ENCODE measurements at regions not wholly inside any gene's neighbourhood (a gene's known extent, or its start where the extent isn't known, plus 50 kb on each side); places are given as distances from the start of the nearest gene placed in this dataset.

DNA sequence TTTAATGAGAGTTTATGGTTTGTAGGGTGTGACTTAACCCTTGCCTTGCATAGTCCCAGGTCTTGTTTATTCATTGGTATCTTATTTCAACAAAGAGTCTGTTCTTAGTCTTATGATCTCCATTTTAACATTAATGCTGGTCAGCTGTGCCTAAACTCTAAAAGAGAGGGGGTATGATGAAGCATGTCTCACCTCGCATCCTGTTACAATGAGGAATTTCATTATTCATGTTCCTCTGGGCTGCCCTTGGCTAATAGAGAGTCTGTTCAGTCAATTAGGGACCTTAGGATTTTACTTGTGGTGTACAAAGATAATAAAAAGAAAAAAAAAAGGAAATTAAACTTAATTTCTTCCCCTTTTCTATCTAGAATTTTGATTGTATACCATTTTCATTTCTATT, 831.9 kb upstream of the CDH2 start:
- H3K4me3 ChIP-seq (ENCODE audit: low read depth, low read length) = no peak overlapping the region
- no peak for DNase-seq (ENCODE audit: low read depth)
- TF ChIP-seq, protein P1, sequence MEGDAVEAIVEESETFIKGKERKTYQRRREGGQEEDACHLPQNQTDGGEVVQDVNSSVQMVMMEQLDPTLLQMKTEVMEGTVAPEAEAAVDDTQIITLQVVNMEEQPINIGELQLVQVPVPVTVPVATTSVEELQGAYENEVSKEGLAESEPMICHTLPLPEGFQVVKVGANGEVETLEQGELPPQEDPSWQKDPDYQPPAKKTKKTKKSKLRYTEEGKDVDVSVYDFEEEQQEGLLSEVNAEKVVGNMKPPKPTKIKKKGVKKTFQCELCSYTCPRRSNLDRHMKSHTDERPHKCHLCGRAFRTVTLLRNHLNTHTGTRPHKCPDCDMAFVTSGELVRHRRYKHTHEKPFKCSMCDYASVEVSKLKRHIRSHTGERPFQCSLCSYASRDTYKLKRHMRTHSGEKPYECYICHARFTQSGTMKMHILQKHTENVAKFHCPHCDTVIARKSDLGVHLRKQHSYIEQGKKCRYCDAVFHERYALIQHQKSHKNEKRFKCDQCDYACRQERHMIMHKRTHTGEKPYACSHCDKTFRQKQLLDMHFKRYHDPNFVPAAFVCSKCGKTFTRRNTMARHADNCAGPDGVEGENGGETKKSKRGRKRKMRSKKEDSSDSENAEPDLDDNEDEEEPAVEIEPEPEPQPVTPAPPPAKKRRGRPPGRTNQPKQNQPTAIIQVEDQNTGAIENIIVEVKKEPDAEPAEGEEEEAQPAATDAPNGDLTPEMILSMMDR (conservative IDR thresholded peaks at IDR 0.05; ENCODE audit: low read depth, low read length) = no peak

- H3K4me3 ChIP-seq (ENCODE audit: low read depth, low read length) = no peak overlapping the region
- no peak for DNase-seq (ENCODE audit: low read depth)
- TF ChIP-seq, protein P1 (conservative IDR thresholded peaks at IDR 0.05; ENCODE audit: low read depth, low read length) = no peak
These were observed 831.2 kb upstream of the CDH2 start for GRCh38 chr18:29007986-29008654.

DNA sequence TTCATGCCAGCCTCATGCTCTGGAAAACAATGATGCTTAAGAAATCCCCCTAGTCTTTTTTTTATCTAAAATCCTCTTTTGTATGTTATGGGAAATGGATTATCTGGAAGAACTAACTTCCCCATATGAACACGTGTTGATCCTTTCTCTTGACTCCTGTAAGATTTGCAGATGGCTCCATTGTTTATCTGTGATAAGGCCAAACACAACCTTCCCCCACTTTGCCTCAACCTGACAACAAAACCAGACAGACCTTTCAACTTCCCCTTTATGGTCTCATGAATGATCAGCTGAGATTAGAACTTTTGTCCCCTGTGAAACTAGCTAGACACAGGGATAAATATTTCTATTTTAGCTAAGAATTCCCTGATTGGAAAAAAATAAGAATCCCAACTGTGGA, 828.0 kb upstream of the CDH2 start:
- DNase-seq (ENCODE audit: low read depth) = no peak
- no peak overlapping the region for H3K4me3 ChIP-seq (ENCODE audit: low read depth, low read length)
- TF ChIP-seq, protein P1 (conservative IDR thresholded peaks at IDR 0.05; ENCODE audit: low read depth, low read length) = no peak

DNA sequence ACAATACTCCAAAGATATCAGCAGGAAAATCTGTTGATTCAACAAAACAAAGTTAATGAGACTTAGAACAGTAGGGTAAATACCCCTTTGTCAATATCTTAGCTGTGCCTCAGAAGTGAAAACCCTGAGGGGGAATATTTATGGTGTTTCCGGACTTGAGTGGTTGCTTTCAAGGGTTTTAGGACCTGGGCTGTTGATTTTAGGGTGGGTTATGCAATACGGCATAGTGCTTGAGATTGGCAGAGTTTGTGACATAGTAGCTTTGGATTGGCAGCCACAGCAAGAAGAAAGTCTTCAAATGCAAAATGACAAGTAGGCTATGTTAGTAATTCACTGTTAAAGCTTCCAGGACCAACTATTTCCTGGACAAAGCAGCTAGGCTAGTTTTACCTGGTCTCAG, 826.3 kb upstream of the CDH2 start:
- no peak overlapping the region for H3K4me3 ChIP-seq (ENCODE audit: low read depth, low read length)
- TF ChIP-seq, protein P1 (conservative IDR thresholded peaks at IDR 0.05; ENCODE audit: low read depth, low read length) = no peak
- no peak for DNase-seq (ENCODE audit: low read depth)

- no peak for DNase-seq (ENCODE audit: low read depth)
- H3K4me3 ChIP-seq (ENCODE audit: low read depth, low read length) = no peak overlapping the region
- TF ChIP-seq, protein P1 (conservative IDR thresholded peaks at IDR 0.05; ENCODE audit: low read depth, low read length) = no peak
These were observed 825.8 kb upstream of the CDH2 start for GRCh38 chr18:29002747-29003146.

DNA sequence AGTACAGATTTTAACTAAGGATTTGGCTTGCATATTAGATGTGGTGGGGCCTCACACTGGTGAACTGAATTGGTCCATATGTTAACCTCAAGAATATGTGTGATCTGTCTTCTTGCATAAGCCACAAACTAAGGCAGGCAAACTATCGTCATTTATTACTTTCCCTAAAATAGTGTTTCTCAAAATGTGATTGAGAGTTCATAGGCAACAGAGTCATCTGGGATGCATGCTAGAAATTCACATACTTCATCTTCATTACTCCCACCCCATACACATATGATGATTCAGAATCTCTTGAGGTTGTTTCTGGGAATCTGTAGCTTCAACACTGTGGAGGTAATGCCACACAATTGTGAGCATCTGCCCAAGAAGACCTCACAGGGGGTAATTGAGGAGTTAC, 822.8 kb upstream of the CDH2 start:
- H3K4me3 ChIP-seq (ENCODE audit: low read depth, low read length) = no peak overlapping the region
- TF ChIP-seq, protein P1 (conservative IDR thresholded peaks at IDR 0.05; ENCODE audit: low read depth, low read length) = no peak
- no peak for DNase-seq (ENCODE audit: low read depth)

DNA sequence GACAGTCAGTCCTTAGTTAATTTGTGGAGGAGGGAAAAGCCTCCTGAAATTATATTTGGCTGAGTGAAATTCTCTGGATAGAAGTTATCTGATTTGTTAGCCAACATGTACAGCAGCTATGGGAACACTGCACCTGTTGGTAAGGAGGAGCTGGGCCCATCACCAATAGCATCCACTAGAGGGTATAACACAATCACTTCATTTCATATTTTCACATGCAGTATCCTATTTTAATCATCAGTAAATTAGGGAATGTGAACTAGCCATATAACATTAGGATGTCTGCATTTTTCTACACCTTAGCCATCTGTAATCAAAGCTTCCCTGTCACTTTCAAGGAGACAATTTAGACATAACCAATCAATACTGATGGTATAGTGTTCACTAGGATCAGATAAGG, 818.4 kb upstream of the CDH2 start:
- TF ChIP-seq, protein P1 (conservative IDR thresholded peaks at IDR 0.05; ENCODE audit: low read depth, low read length) = peak; percentile 43
- H3K4me3 ChIP-seq (ENCODE audit: low read depth, low read length) = no peak overlapping the region
- DNase-seq (ENCODE audit: low read depth) = no peak
